Neural cell (in vitro differentiated cells): ENCODE measurements at regions not wholly inside any gene's neighbourhood (a gene's known extent, or its start where the extent isn't known, plus 50 kb on each side); places are given as distances from the start of the nearest gene placed in this dataset.

Experiments used
- H2AFZ ChIP-seq: fragments of 200-600, 300-800 bp; sonication (generic), shearing (Covaris generic); 2 replicates; pipeline ENCODE4 v1.6.0; 2014; ENCODE audit warnings: low read depth, mild to moderate bottlenecking, antibody characterized with exemption, low read length, moderate library complexity
- H3F3A ChIP-seq: fragments of 200-600 bp; shearing (Covaris generic); 2 replicates; pipeline ENCODE4 v1.6.1; 2016; ENCODE audit warnings: mild to moderate bottlenecking, moderate library complexity, mixed read lengths, antibody characterized with exemption, low read length; ENCODE audit not compliant: insufficient read depth, poor library complexity, severe bottlenecking
- H3K27ac ChIP-seq: fragments of 200-600, 300-800 bp; sonication (generic), shearing (Covaris generic); 2 replicates; pipeline ENCODE4 v1.5.1; 2014; ENCODE audit warnings: mild to moderate bottlenecking, low read length, moderate library complexity
- H3K27me3 ChIP-seq: fragments of 300-800, 200-600 bp; sonication (generic), shearing (Covaris generic); 2 replicates; pipeline ENCODE4 v1.6.0; 2014; ENCODE audit warnings: mild to moderate bottlenecking, low read depth, low read length, moderate library complexity; ENCODE audit not compliant: insufficient read depth
- H3K36me3 ChIP-seq: fragments of 300-800, 200-600 bp; sonication (generic), shearing (Covaris generic); 2 replicates; pipeline ENCODE4 v1.5.1; 2014; ENCODE audit warnings: mild to moderate bottlenecking, antibody characterized with exemption, low read length, moderate library complexity; ENCODE audit not compliant: insufficient read depth
- H3K4me2 ChIP-seq: fragments of 300-800, 200-600 bp; sonication (generic), shearing (Covaris generic); 2 replicates; pipeline ENCODE4 v1.6.0; 2014; ENCODE audit warnings: mild to moderate bottlenecking, low read length
- H3K4me3 ChIP-seq: fragments of 300-800, 200-600 bp; sonication (generic), shearing (Covaris generic); 2 replicates; pipeline ENCODE4 v1.5.1; 2014; ENCODE audit warnings: mild to moderate bottlenecking, low read length, moderate library complexity
- H3K79me2 ChIP-seq: fragments of 200-600 bp; shearing (Covaris generic); replicated peaks from 2 replicates; pipeline ENCODE4 v1.6.0; 2014; ENCODE audit warnings: mild to moderate bottlenecking, low read length, moderate library complexity; ENCODE audit not compliant: insufficient read depth
- H3K9ac ChIP-seq: fragments of 300-800, 200-600 bp; sonication (generic), shearing (Covaris generic); 2 replicates; pipeline ENCODE4 v1.6.1; 2016; ENCODE audit warnings: mild to moderate bottlenecking, low read length, mixed read lengths
- H3K9me2 ChIP-seq: fragments of 200-600 bp; shearing (Covaris generic); 2 replicates; pipeline ENCODE4 v1.6.1; 2016; ENCODE audit warnings: mild to moderate bottlenecking, low read length, mixed read lengths; ENCODE audit not compliant: insufficient read depth
- H3K9me3 ChIP-seq: fragments of 200-600, 300-800 bp; sonication (generic), shearing (Covaris generic); 2 replicates; pipeline ENCODE4 v1.6.1; 2016; ENCODE audit warnings: mild to moderate bottlenecking, mixed run types, low read length, moderate library complexity, mixed read lengths
- H4K20me1 ChIP-seq: fragments of 200-600 bp; shearing (Covaris generic); 2 replicates; pipeline ENCODE4 v1.6.1; 2016; ENCODE audit warnings: mild to moderate bottlenecking, mixed run types; ENCODE audit not compliant: insufficient read depth
- EP300 ChIP-seq: fragments of 450-650 bp; conservative IDR thresholded peaks from 2 replicates; pipeline ENCODE4 v1.6.1; 2014; ENCODE audit warnings: antibody characterized with exemption, mild to moderate bottlenecking, moderate library complexity; ENCODE audit not compliant: poor library complexity, severe bottlenecking
- EZH2 ChIP-seq: fragments of 200-600, 300-800 bp; shearing (Covaris generic), sonication (generic); IDR thresholded peaks from 2 replicates; pipeline ENCODE4 v1.6.1; 2014; ENCODE audit warnings: antibody characterized with exemption, low read length, borderline replicate concordance, mild to moderate bottlenecking; ENCODE audit not compliant: insufficient read depth, poor library complexity, severe bottlenecking
- MXI1 ChIP-seq: fragments of 450-650 bp; conservative IDR thresholded peaks from 2 replicates; pipeline ENCODE4 v1.6.1; 2014; ENCODE audit warnings: antibody characterized with exemption, mild to moderate bottlenecking; ENCODE audit not compliant: poor library complexity, severe bottlenecking
- POLR2AphosphoS5 ChIP-seq: IDR thresholded peaks from 2 replicates; pipeline ENCODE4 v1.6.1; 2012
- RAD21 ChIP-seq: fragments of 450-650 bp; conservative IDR thresholded peaks from 2 replicates; pipeline ENCODE4 v1.6.1; 2014; ENCODE audit warnings: antibody characterized with exemption, mild to moderate bottlenecking, moderate library complexity
- SMC3 ChIP-seq: fragments of 450-650 bp; conservative IDR thresholded peaks from 2 replicates; pipeline ENCODE4 v1.6.1; 2014; ENCODE audit warnings: antibody characterized with exemption, mild to moderate bottlenecking, moderate library complexity; ENCODE audit not compliant: poor library complexity
- TAF1 ChIP-seq: IDR thresholded peaks from 2 replicates; pipeline ENCODE4 v1.6.1; 2012; ENCODE audit warnings: low read depth
- TF ChIP-seq, protein P1 (sequence below): IDR thresholded peaks from 2 replicates; pipeline ENCODE4 v1.6.1; 2012; ENCODE audit warnings: borderline replicate concordance
- TF ChIP-seq, protein P2 (sequence below): fragments of 450-650 bp; IDR thresholded peaks from 2 replicates; pipeline ENCODE4 v1.5.1; 2014; ENCODE audit warnings: antibody characterized with exemption, mild to moderate bottlenecking, moderate library complexity; ENCODE audit not compliant: poor library complexity, severe bottlenecking

DNA sequence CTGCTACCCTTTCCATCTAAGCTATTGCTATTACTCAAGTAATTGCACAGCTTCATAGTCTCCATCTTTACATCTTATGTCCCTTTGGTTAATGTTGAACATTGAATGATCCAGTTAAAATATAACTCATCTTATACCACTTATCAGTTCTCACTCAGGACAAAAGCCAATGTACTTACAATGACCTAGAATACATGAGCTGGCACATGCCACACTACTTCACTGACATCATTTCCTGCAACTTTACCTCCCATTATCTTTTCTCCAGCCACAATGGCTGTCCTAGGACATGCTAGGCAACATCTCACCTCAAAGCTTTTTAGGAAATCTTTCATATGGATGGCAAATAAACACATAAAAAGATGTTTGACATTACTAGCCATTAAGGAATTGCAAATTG is 309.2 kb downstream of the FOXG1 start:
- no peak overlapping the region for H3K4me3 ChIP-seq
- no peak overlapping the region for H2AFZ ChIP-seq
- H3K27ac ChIP-seq = no peak overlapping the region
- no peaks in the 10 kb centered on the region for H4K20me1 ChIP-seq
- no peaks in the 10 kb centered on the region for H3K27me3 ChIP-seq
- H3K36me3 ChIP-seq = no peaks in the 10 kb centered on the region
- H3K4me2 ChIP-seq = no peak overlapping the region
- no peaks in the 10 kb centered on the region for H3F3A ChIP-seq
- H3K9ac ChIP-seq = no peak overlapping the region
- H3K9me3 ChIP-seq = no peaks in the 10 kb centered on the region
- no peak for TF ChIP-seq TAF1
- TF ChIP-seq EP300 = no peak
- TF ChIP-seq, protein P1, sequence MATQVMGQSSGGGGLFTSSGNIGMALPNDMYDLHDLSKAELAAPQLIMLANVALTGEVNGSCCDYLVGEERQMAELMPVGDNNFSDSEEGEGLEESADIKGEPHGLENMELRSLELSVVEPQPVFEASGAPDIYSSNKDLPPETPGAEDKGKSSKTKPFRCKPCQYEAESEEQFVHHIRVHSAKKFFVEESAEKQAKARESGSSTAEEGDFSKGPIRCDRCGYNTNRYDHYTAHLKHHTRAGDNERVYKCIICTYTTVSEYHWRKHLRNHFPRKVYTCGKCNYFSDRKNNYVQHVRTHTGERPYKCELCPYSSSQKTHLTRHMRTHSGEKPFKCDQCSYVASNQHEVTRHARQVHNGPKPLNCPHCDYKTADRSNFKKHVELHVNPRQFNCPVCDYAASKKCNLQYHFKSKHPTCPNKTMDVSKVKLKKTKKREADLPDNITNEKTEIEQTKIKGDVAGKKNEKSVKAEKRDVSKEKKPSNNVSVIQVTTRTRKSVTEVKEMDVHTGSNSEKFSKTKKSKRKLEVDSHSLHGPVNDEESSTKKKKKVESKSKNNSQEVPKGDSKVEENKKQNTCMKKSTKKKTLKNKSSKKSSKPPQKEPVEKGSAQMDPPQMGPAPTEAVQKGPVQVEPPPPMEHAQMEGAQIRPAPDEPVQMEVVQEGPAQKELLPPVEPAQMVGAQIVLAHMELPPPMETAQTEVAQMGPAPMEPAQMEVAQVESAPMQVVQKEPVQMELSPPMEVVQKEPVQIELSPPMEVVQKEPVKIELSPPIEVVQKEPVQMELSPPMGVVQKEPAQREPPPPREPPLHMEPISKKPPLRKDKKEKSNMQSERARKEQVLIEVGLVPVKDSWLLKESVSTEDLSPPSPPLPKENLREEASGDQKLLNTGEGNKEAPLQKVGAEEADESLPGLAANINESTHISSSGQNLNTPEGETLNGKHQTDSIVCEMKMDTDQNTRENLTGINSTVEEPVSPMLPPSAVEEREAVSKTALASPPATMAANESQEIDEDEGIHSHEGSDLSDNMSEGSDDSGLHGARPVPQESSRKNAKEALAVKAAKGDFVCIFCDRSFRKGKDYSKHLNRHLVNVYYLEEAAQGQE = no peak
- no peak for TF ChIP-seq SMC3
- no peak for TF ChIP-seq EZH2
- TF ChIP-seq POLR2AphosphoS5 = no peak
- TF ChIP-seq, protein P2, sequence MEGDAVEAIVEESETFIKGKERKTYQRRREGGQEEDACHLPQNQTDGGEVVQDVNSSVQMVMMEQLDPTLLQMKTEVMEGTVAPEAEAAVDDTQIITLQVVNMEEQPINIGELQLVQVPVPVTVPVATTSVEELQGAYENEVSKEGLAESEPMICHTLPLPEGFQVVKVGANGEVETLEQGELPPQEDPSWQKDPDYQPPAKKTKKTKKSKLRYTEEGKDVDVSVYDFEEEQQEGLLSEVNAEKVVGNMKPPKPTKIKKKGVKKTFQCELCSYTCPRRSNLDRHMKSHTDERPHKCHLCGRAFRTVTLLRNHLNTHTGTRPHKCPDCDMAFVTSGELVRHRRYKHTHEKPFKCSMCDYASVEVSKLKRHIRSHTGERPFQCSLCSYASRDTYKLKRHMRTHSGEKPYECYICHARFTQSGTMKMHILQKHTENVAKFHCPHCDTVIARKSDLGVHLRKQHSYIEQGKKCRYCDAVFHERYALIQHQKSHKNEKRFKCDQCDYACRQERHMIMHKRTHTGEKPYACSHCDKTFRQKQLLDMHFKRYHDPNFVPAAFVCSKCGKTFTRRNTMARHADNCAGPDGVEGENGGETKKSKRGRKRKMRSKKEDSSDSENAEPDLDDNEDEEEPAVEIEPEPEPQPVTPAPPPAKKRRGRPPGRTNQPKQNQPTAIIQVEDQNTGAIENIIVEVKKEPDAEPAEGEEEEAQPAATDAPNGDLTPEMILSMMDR = no peak
- no peaks in the 10 kb centered on the region for H3K79me2 ChIP-seq
- no peaks in the 10 kb centered on the region for H3K9me2 ChIP-seq

DNA sequence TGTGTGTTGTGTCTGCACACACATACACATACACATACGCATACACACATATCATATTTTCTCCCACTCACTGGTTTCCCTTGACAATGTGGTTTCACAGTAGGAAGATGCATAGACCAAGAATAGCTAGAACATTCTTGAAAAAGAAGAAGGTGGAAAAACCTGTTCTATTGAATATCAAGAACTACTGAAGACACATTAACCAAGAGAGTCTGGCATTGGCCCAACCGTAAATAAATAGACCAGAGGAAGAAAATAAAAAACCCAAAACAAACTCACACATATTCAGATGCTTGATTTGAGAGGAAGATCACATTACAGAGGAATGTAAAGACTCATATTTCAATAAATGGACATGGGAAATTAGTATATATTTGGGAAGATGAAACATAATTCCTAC is 311.3 kb downstream of the FOXG1 start:
- H3K27ac ChIP-seq = no peak overlapping the region
- TF ChIP-seq POLR2AphosphoS5 (no peak), TAF1 (no peak), EZH2 (no peak), MXI1 (no peak), SMC3 (no peak), RAD21 (no peak), EP300 (no peak)
- TF ChIP-seq, protein P2 = no peak
- TF ChIP-seq, protein P1 = no peak

More for the DNA sequence above, 311.3 kb downstream of the FOXG1 start:
- H3K36me3 ChIP-seq = no peaks in the 10 kb centered on the region
- H3K9ac ChIP-seq = no peak overlapping the region
- H3K4me3 ChIP-seq = no peak overlapping the region
- no peaks in the 10 kb centered on the region for H3K79me2 ChIP-seq
- no peaks in the 10 kb centered on the region for H3K9me3 ChIP-seq
- no peak overlapping the region for H3K4me2 ChIP-seq
- no peaks in the 10 kb centered on the region for H4K20me1 ChIP-seq
- H3K27me3 ChIP-seq = no peaks in the 10 kb centered on the region
- H3K9me2 ChIP-seq = no peaks in the 10 kb centered on the region
- H3F3A ChIP-seq = no peaks in the 10 kb centered on the region
- H2AFZ ChIP-seq = no peak overlapping the region
